Neural progenitor cell (in vitro differentiated cells): ENCODE measurements at regions not wholly inside any gene's neighbourhood (a gene's known extent, or its start where the extent isn't known, plus 50 kb on each side); places are given as distances from the start of the nearest gene placed in this dataset.

Source experiments
- CTCF ChIP-seq: fragments of 200-600 bp; sonication (generic); IDR thresholded peaks from 2 replicates; pipeline ENCODE4 v1.5.1; 2017; ENCODE audit warnings: antibody characterized with exemption, mild to moderate bottlenecking
- EZH2 ChIP-seq: fragments of 200-600 bp; sonication (generic); IDR thresholded peaks from 2 replicates; pipeline ENCODE4 v1.6.1; 2017; ENCODE audit warnings: antibody characterized with exemption, mild to moderate bottlenecking, moderate library complexity
- EZH2phosphoT487 ChIP-seq: fragments of 200-600 bp; sonication (generic); IDR thresholded peaks from 2 replicates; pipeline ENCODE4 v1.6.1; 2017; ENCODE audit warnings: antibody characterized with exemption

GRCh38 chrX:8403988-8404387 is 60.6 kb upstream of the VCX3B start:
- no peak for TF ChIP-seq CTCF
- no peak for TF ChIP-seq EZH2
- TF ChIP-seq EZH2phosphoT487, result no peak
